ENCODE measurements at regions not wholly inside any gene's neighbourhood (a gene's known extent, or its start where the extent isn't known, plus 50 kb on each side); places are given as distances from the start of the nearest gene placed in this dataset.
A peak's percentile ranks its signal among the peaks of the same experiment; 100 is the strongest.
"Not testable (repeated sequence)": the region's sequence is repeated elsewhere in the genome, so short reads cannot be mapped to it uniquely, and the experiment has no call there.

GRCh38 chr2:210376694-210377093, 61.7 kb upstream of the MYL1 start:
- Histone ChIP-seq H3K9me3 (replicated peaks; ENCODE audit: control insufficient read depth, low read depth, low read length) (no peaks in the 10 kb centered on the region), H3K4me1 (ENCODE audit: control insufficient read depth, insufficient read depth, low read length) (no peaks in the 10 kb centered on the region), H3K36me3 (ENCODE audit: control insufficient read depth, insufficient read depth, low read length) (no peaks in the 10 kb centered on the region), H3K27ac (ENCODE audit: low read length) (peak overlapping the region; percentile 45), H3K4me3 (ENCODE audit: low read length) (no peak overlapping the region), H3K27me3 (ENCODE audit: control insufficient read depth, insufficient read depth, low read length) (no peaks in the 10 kb centered on the region)
- peak; percentile 22 for DNase-seq
- WGBS (ENCODE audit: insufficient coverage): no CpG with 5 or more reads among the region's 1 CpG

GRCh38 chr2:210370562-210370961, 55.6 kb upstream of the MYL1 start:
- Histone ChIP-seq H3K4me3 (ENCODE audit: low read length) (no peak overlapping the region), H3K27me3 (ENCODE audit: control insufficient read depth, insufficient read depth, low read length) (no peaks in the 10 kb centered on the region), H3K4me1 (ENCODE audit: control insufficient read depth, insufficient read depth, low read length) (peaks cover 4% of the 10 kb centered on the region), H3K27ac (ENCODE audit: low read length) (no peak overlapping the region), H3K9me3 (replicated peaks; ENCODE audit: control insufficient read depth, low read depth, low read length) (no peaks in the 10 kb centered on the region), H3K36me3 (ENCODE audit: control insufficient read depth, insufficient read depth, low read length) (no peaks in the 10 kb centered on the region)
- WGBS (ENCODE audit: insufficient coverage): 91% methylated on average over 2 of the region's 2 CpGs
- DNase-seq: no peak

- no peak overlapping the region for H3K27ac ChIP-seq (ENCODE audit: low read length)
- no peaks in the 10 kb centered on the region for H3K9me3 ChIP-seq (replicated peaks; ENCODE audit: control insufficient read depth, low read depth, low read length)
- peaks cover 7% of the 10 kb centered on the region for H3K4me1 ChIP-seq (ENCODE audit: control insufficient read depth, insufficient read depth, low read length)
- 56% methylated on average over 1 of the region's 2 CpGs for WGBS (ENCODE audit: insufficient coverage)
- no peaks in the 10 kb centered on the region for H3K36me3 ChIP-seq (ENCODE audit: control insufficient read depth, insufficient read depth, low read length)
- DNase-seq: peak; percentile 18
- H3K27me3 ChIP-seq (ENCODE audit: control insufficient read depth, insufficient read depth, low read length): no peaks in the 10 kb centered on the region
- no peak overlapping the region for H3K4me3 ChIP-seq (ENCODE audit: low read length)
These were observed 51.7 kb upstream of the MYL1 start for GRCh38 chr2:210366675-210367080.

- not testable (repeated sequence) for H3K27me3 ChIP-seq (ENCODE audit: control insufficient read depth, insufficient read depth, low read length); DNase-seq; H3K4me1 ChIP-seq (ENCODE audit: control insufficient read depth, insufficient read depth, low read length); H3K36me3 ChIP-seq (ENCODE audit: control insufficient read depth, insufficient read depth, low read length); H3K9me3 ChIP-seq (replicated peaks; ENCODE audit: control insufficient read depth, low read depth, low read length); H3K27ac ChIP-seq (ENCODE audit: low read length); H3K4me3 ChIP-seq (ENCODE audit: low read length)
- 64% methylated on average over 1 of the region's 3 CpGs for WGBS (ENCODE audit: insufficient coverage)
These were observed 50.5 kb upstream of the MYL1 start for GRCh38 chr2:210365475-210365874.
